Endothelial cell of umbilical vein (primary cell): ENCODE measurements at regions not wholly inside any gene's neighbourhood (a gene's known extent, or its start where the extent isn't known, plus 50 kb on each side); places are given as distances from the start of the nearest gene placed in this dataset.

Source experiments
- BruUV-seq: library from RNA; stranded (reverse); fragments of 400-500 nt; replicated peaks from 2 replicates; lab custom pipeline; 2021; lab: Mats Ljungman, UMichigan
- CTCF ChIA-PET: fragments of 300-600, 350-600 bp; sonication (Branson Sonifier 250); formaldehyde crosslinking; loops from one replicate; lab custom pipeline; 2021; ENCODE audit warnings: antibody characterized with exemption, inconsistent platforms; lab: Charles Lee
- POLR2A ChIA-PET: fragments of 300-600, 350-600 bp; sonication (Branson Sonifier 250); formaldehyde crosslinking; loops from one replicate; lab custom pipeline; 2021; ENCODE audit warnings: antibody characterized with exemption, inconsistent platforms; lab: Charles Lee
- DNase-seq: peaks from one replicate; pipeline ENCODE4 v3.0.0-alpha.2; 2011; ENCODE audit warnings: low read depth, low spot score
- FAIRE-seq: peaks from 2 replicates; lab custom pipeline; 2011; peaks lifted over from hg19 to GRCh38; lab: Jason Lieb, UNC
- H2AFZ ChIP-seq: 2 replicates; pipeline ENCODE4 v1.6.0; 2012; ENCODE audit warnings: low read depth, low read length, control low read depth, inconsistent platforms
- H3K27ac ChIP-seq: 2 replicates; pipeline ENCODE4 v1.5.1; 2011; ENCODE audit warnings: low read depth, mild to moderate bottlenecking, control low read depth, low read length, moderate library complexity; ENCODE audit not compliant: insufficient read depth
- H3K27me3 ChIP-seq, 2 experiments: 2 replicates each; pipeline versions ENCODE4 v1.6.0 to v1.6.1; 2011; ENCODE audit warnings: low read length in 2 of 2, mixed read lengths in 1 of 2; ENCODE audit not compliant: control insufficient read depth in 2 of 2, insufficient read depth in 2 of 2
- H3K36me3 ChIP-seq, 2 experiments: 2 replicates in 1 of 2; 3 replicates in 1 of 2; pipeline ENCODE4 v1.5.1; 2011; ENCODE audit warnings: low read length in 2 of 2, mild to moderate bottlenecking in 1 of 2, moderate library complexity in 1 of 2; ENCODE audit not compliant: control insufficient read depth in 2 of 2, insufficient read depth in 2 of 2; ENCODE audit errors: extremely low read depth in 1 of 2
- H3K4me1 ChIP-seq: 3 replicates; pipeline ENCODE4 v1.5.1; 2011; ENCODE audit warnings: mild to moderate bottlenecking, low read length; ENCODE audit not compliant: control insufficient read depth, insufficient read depth; ENCODE audit errors: extremely low read depth
- H3K4me2 ChIP-seq: 2 replicates; pipeline ENCODE4 v1.6.1; 2011; ENCODE audit warnings: low read length, control low read depth, mixed read lengths; ENCODE audit not compliant: insufficient read depth
- H3K4me3 ChIP-seq, 3 experiments: fragments of 200-600 bp in 1 of 3; sonication (generic), shearing (Covaris generic) in 1 of 3; replicated peaks in 1 of 3; 2 replicates each; pipeline ENCODE4 v1.5.1; 2011 to 2016; ENCODE audit warnings: control low read depth in 3 of 3, low read length in 3 of 3, mild to moderate bottlenecking in 2 of 3, inconsistent platforms in 1 of 3, low read depth in 1 of 3, moderate library complexity in 1 of 3; ENCODE audit not compliant: insufficient read depth in 1 of 3
- H3K79me2 ChIP-seq: 2 replicates; pipeline ENCODE4 v1.6.0; 2012; ENCODE audit warnings: low read length, inconsistent platforms; ENCODE audit not compliant: control insufficient read depth, insufficient read depth
- H3K9ac ChIP-seq: replicated peaks from 2 replicates; pipeline ENCODE3; 2011; ENCODE audit warnings: low read length, control low read depth; ENCODE audit not compliant: insufficient read depth; ENCODE audit errors: extremely low read depth
- H3K9me1 ChIP-seq: replicated peaks from 3 replicates; pipeline ENCODE4 v1.6.0; 2011; ENCODE audit warnings: mild to moderate bottlenecking, low read length; ENCODE audit not compliant: control insufficient read depth, insufficient read depth; ENCODE audit errors: extremely low read depth
- H3K9me3 ChIP-seq: replicated peaks from 2 replicates; pipeline ENCODE4 v1.5.1; 2012; ENCODE audit warnings: low read length, inconsistent platforms; ENCODE audit not compliant: control insufficient read depth, insufficient read depth
- H4K20me1 ChIP-seq: replicated peaks from 2 replicates; pipeline ENCODE3; 2011; ENCODE audit warnings: mild to moderate bottlenecking, low read length; ENCODE audit not compliant: control insufficient read depth, insufficient read depth; ENCODE audit errors: extremely low read depth
- EZH2 ChIP-seq: IDR thresholded peaks from 2 replicates; pipeline ENCODE4 v1.6.1; 2012; ENCODE audit warnings: borderline replicate concordance, low read depth, mild to moderate bottlenecking, moderate library complexity, low read length, inconsistent platforms; ENCODE audit not compliant: severe bottlenecking
- FOS ChIP-seq: IDR thresholded peaks from 2 replicates; pipeline ENCODE4 v1.6.1; 2011; ENCODE audit warnings: mild to moderate bottlenecking, low read length, moderate library complexity, borderline replicate concordance; ENCODE audit not compliant: insufficient read depth
- GATA2 ChIP-seq: IDR thresholded peaks from 2 replicates; pipeline ENCODE4 v1.7.0; 2011; ENCODE audit warnings: low read depth, mild to moderate bottlenecking, moderate library complexity, mixed read lengths, low read length; ENCODE audit not compliant: insufficient read length, insufficient read depth
- JUN ChIP-seq: IDR thresholded peaks from 2 replicates; pipeline ENCODE4 v1.6.1; 2011; ENCODE audit warnings: borderline replicate concordance, low read depth; ENCODE audit not compliant: insufficient read length, insufficient read depth
- MYC ChIP-seq: IDR thresholded peaks from one replicate; pipeline ENCODE4 v1.6.1; 2011; ENCODE audit warnings: mild to moderate bottlenecking, low read depth, low read length
- POLR2A ChIP-seq: IDR thresholded peaks from 2 replicates; pipeline ENCODE4 v1.6.1; 2012; ENCODE audit warnings: low read depth, mild to moderate bottlenecking, control low read depth, low read length
- POLR2AphosphoS5 ChIP-seq: IDR thresholded peaks from 2 replicates; pipeline ENCODE4 v1.6.1; 2012; ENCODE audit warnings: low read depth, mild to moderate bottlenecking, control low read depth, low read length, moderate library complexity; ENCODE audit not compliant: insufficient read depth
- dilution Hi-C: fragments of 300-500 bp; cut with MboI; formaldehyde crosslinking; loops from one replicate; pipeline ENCODE4 v1.15.0; 2019; ENCODE audit warnings: low sequenced_read_pairs; ENCODE audit not compliant: extremely low pct_ligation_motif_present
- intact Hi-C: fragments of 100-400 bp; cut with micrococcal nuclease; formaldehyde crosslinking; loops from one replicate; pipeline ENCODE4 v1.10.0; 2022
- TF ChIP-seq, protein P1 (sequence below), 2 donors: IDR thresholded peaks; 1 replicate in 1 of 2; 2 replicates in 1 of 2; pipeline ENCODE4 v1.5.1; 2011; ENCODE audit warnings: low read length in 2 of 2, mild to moderate bottlenecking in 2 of 2, moderate library complexity in 2 of 2, control low read depth in 1 of 2, inconsistent platforms in 1 of 2, low read depth in 1 of 2; ENCODE audit not compliant: insufficient read depth in 1 of 2; ENCODE audit errors: extremely low read depth in 1 of 2
- TF ChIP-seq, protein P2 (sequence below): IDR thresholded peaks from 2 replicates; pipeline ENCODE4 v1.6.1; 2011; ENCODE audit not compliant: insufficient read depth, insufficient read length

- Histone ChIP-seq H3K9ac (no peak overlapping the region), H3K4me3 (no peak overlapping the region), H3K4me2 (no peak overlapping the region), H3K27me3 (no peaks in the 10 kb centered on the region), H3K27ac (no peak overlapping the region), H3K9me1 (no peaks in the 10 kb centered on the region), H2AFZ (no peak overlapping the region), H4K20me1 (no peaks in the 10 kb centered on the region), H3K79me2 (no peaks in the 10 kb centered on the region), H3K36me3 (no peaks in the 10 kb centered on the region), H3K4me1 (no peaks in the 10 kb centered on the region), H3K9me3 (no peaks in the 10 kb centered on the region)
- dilution Hi-C loops = no loop called here
- no peak for FAIRE-seq
- intact Hi-C loops = no loop called here
- ChIA-PET CTCF (no interaction called here), POLR2A (no interaction called here)
- TF ChIP-seq, protein P1, sequence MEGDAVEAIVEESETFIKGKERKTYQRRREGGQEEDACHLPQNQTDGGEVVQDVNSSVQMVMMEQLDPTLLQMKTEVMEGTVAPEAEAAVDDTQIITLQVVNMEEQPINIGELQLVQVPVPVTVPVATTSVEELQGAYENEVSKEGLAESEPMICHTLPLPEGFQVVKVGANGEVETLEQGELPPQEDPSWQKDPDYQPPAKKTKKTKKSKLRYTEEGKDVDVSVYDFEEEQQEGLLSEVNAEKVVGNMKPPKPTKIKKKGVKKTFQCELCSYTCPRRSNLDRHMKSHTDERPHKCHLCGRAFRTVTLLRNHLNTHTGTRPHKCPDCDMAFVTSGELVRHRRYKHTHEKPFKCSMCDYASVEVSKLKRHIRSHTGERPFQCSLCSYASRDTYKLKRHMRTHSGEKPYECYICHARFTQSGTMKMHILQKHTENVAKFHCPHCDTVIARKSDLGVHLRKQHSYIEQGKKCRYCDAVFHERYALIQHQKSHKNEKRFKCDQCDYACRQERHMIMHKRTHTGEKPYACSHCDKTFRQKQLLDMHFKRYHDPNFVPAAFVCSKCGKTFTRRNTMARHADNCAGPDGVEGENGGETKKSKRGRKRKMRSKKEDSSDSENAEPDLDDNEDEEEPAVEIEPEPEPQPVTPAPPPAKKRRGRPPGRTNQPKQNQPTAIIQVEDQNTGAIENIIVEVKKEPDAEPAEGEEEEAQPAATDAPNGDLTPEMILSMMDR (IDR thresholded peaks at IDR 0.05; ENCODE audit: extremely low read depth in 1 of 2, insufficient read depth in 1 of 2, low read depth in 1 of 2, low read length in 2 of 2) = no peak
- TF ChIP-seq, protein P2, sequence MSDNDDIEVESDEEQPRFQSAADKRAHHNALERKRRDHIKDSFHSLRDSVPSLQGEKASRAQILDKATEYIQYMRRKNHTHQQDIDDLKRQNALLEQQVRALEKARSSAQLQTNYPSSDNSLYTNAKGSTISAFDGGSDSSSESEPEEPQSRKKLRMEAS = no peak
- TF ChIP-seq GATA2 = no peak
- TF ChIP-seq JUN = no peak
- no peak for TF ChIP-seq MYC
- TF ChIP-seq FOS = no peak
- no peak for TF ChIP-seq POLR2AphosphoS5
- TF ChIP-seq EZH2 = no peak
- TF ChIP-seq POLR2A = no peak
- no peak for DNase-seq
- BruUV-seq = no TSS peak
Measured at GRCh38 chr2:167608487-167608886, 638.9 kb downstream of the STK39 start.
